PC-9 (cell line): ENCODE measurements at regions not wholly inside any gene's neighbourhood (a gene's known extent, or its start where the extent isn't known, plus 50 kb on each side); places are given as distances from the start of the nearest gene placed in this dataset.

ENCODE experiments used
- EZH2 ChIP-seq: fragments of 200-600 bp; sonication (generic); IDR thresholded peaks from 2 replicates; pipeline ENCODE4 v1.8.0; 2017; ENCODE audit warnings: antibody characterized with exemption, low read depth
- TF ChIP-seq, protein P1 (sequence below): fragments of 200-600 bp; sonication (generic); conservative IDR thresholded peaks from 2 replicates; pipeline ENCODE4 v1.6.1; 2017; ENCODE audit warnings: mixed run types, antibody characterized with exemption, mild to moderate bottlenecking, moderate library complexity

DNA sequence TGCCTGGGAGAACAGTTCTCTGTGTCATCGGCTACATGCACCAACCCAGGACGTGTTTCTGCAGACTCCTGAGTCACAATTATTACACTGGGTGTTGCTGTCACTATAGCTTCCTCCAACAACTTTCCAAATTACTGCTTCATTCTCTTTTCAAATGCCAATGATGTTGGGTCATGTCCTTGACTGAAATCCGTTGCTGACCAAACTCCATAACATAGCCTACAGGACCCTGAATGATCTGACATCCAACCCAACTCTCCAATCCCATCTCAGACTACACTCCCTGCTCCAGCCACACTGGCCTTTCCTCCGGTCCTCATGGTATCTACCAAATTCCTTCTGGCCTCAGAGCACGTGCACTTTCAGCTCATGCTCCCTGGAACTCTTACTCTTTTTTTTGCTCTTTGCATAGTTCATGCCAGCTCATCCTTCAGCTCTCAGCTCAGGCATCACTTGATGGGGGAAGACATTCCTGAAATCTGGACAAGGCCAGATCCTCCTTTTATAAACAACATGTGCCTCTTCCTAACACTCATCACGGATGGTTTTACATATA is 108.8 kb upstream of the PTPRG start:
- TF ChIP-seq, protein P1, sequence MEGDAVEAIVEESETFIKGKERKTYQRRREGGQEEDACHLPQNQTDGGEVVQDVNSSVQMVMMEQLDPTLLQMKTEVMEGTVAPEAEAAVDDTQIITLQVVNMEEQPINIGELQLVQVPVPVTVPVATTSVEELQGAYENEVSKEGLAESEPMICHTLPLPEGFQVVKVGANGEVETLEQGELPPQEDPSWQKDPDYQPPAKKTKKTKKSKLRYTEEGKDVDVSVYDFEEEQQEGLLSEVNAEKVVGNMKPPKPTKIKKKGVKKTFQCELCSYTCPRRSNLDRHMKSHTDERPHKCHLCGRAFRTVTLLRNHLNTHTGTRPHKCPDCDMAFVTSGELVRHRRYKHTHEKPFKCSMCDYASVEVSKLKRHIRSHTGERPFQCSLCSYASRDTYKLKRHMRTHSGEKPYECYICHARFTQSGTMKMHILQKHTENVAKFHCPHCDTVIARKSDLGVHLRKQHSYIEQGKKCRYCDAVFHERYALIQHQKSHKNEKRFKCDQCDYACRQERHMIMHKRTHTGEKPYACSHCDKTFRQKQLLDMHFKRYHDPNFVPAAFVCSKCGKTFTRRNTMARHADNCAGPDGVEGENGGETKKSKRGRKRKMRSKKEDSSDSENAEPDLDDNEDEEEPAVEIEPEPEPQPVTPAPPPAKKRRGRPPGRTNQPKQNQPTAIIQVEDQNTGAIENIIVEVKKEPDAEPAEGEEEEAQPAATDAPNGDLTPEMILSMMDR, result no peak
- TF ChIP-seq EZH2, result no peak
